IMR-90 (cell line): ENCODE measurements at regions not wholly inside any gene's neighbourhood (a gene's known extent, or its start where the extent isn't known, plus 50 kb on each side); places are given as distances from the start of the nearest gene placed in this dataset.

ENCODE experiments used
- ATAC-seq: fragments of 200-7000 bp; cut with Tn5 transposase; 2 replicates; pipeline ENCODE4 v1.9.1; 2020; ENCODE audit warnings: low read depth, mild to moderate bottlenecking, moderate library complexity
- BruUV-seq: library from RNA; stranded (reverse); fragments of 400-500 nt; replicated peaks from 2 replicates; lab custom pipeline; 2021; lab: Mats Ljungman, UMichigan
- CTCF ChIA-PET: fragments of 300-600 bp; formaldehyde crosslinking; extraction: SDS; loops from one replicate; lab custom pipeline; 2021; ENCODE audit warnings: antibody characterized with exemption; lab: Yijun Ruan, JAX
- POLR2A ChIA-PET: fragments of 300-600 bp; sonication (Branson Sonifier 250); formaldehyde crosslinking; loops from one replicate; lab custom pipeline; 2022; ENCODE audit warnings: antibody characterized with exemption; ENCODE audit not compliant: unreplicated experiment; lab: Charles Lee
- DNase-seq: peaks from one replicate; pipeline ENCODE4 v3.0.0; 2013
- H2AFZ ChIP-seq: replicated peaks from 2 replicates; pipeline ENCODE3; 2013; ENCODE audit warnings: low read length, mild to moderate bottlenecking; ENCODE audit not compliant: poor library complexity
- H2AK5ac ChIP-seq: 2 replicates; pipeline ENCODE4 v1.6.1; 2013; ENCODE audit warnings: low read depth, low read length, inconsistent platforms
- H2AK9ac ChIP-seq: replicated peaks from 2 replicates; pipeline ENCODE3; 2013; ENCODE audit warnings: mild to moderate bottlenecking, low read depth, low read length, moderate library complexity; ENCODE audit not compliant: poor library complexity
- H2BK120ac ChIP-seq: 2 replicates; pipeline ENCODE4 v1.6.1; 2013; ENCODE audit warnings: low read depth, low read length, inconsistent platforms
- H2BK15ac ChIP-seq: 3 replicates; pipeline ENCODE4 v1.6.1; 2013; ENCODE audit warnings: low read depth, low read length, inconsistent platforms
- H2BK20ac ChIP-seq: 2 replicates; pipeline ENCODE4 v1.6.1; 2013; ENCODE audit warnings: low read depth, mild to moderate bottlenecking, inconsistent platforms, low read length, moderate library complexity
- H2BK5ac ChIP-seq: 2 replicates; pipeline ENCODE4 v1.6.1; 2013; ENCODE audit warnings: mild to moderate bottlenecking, low read depth, low read length, inconsistent platforms; ENCODE audit not compliant: poor library complexity, severe bottlenecking
- H3K14ac ChIP-seq: replicated peaks from 2 replicates; pipeline ENCODE4 v1.6.1; 2013; ENCODE audit warnings: low read depth, low read length, inconsistent platforms
- H3K18ac ChIP-seq: 2 replicates; pipeline ENCODE4 v1.6.1; 2013; ENCODE audit warnings: low read depth, low read length, control low read depth
- H3K23ac ChIP-seq: 2 replicates; pipeline ENCODE4 v1.6.1; 2013; ENCODE audit warnings: low read depth, low read length, inconsistent platforms
- H3K27ac ChIP-seq: 2 replicates; pipeline ENCODE4 v1.5.1; 2013; ENCODE audit warnings: mild to moderate bottlenecking, control low read depth, low read length; ENCODE audit not compliant: insufficient read depth
- H3K27me3 ChIP-seq: 2 replicates; pipeline ENCODE4 v1.6.1; 2013; ENCODE audit warnings: low read length; ENCODE audit not compliant: control insufficient read depth, insufficient read depth
- H3K36me3 ChIP-seq: 2 replicates; pipeline ENCODE4 v1.6.1; 2013; ENCODE audit warnings: low read length, mixed read lengths; ENCODE audit not compliant: control insufficient read depth, insufficient read depth
- H3K4ac ChIP-seq: 2 replicates; pipeline ENCODE4 v1.6.1; 2013; ENCODE audit warnings: low read depth, low read length, inconsistent platforms
- H3K4me1 ChIP-seq: 2 replicates; pipeline ENCODE4 v1.6.1; 2013; ENCODE audit warnings: low read length, mixed read lengths; ENCODE audit not compliant: control insufficient read depth, insufficient read depth
- H3K4me2 ChIP-seq: 2 replicates; pipeline ENCODE4 v1.6.1; 2013; ENCODE audit warnings: low read depth, mild to moderate bottlenecking, control low read depth, low read length, moderate library complexity
- H3K4me3 ChIP-seq: 2 replicates; pipeline ENCODE4 v1.5.1; 2013; ENCODE audit warnings: low read depth, mild to moderate bottlenecking, control low read depth, low read length, moderate library complexity; ENCODE audit not compliant: insufficient read depth
- H3K56ac ChIP-seq: 2 replicates; pipeline ENCODE4 v1.6.1; 2013; ENCODE audit warnings: low read length, inconsistent platforms; ENCODE audit not compliant: insufficient read depth; ENCODE audit errors: extremely low read depth
- H3K79me1 ChIP-seq, 2 experiments: 2 replicates each; pipeline ENCODE4 v1.6.1; 2013; ENCODE audit warnings: low read length in 2 of 2, inconsistent platforms in 1 of 2, low read depth in 1 of 2
- H3K9ac ChIP-seq: 2 replicates; pipeline ENCODE4 v1.6.1; 2013; ENCODE audit warnings: low read depth, low read length, control low read depth
- H3K9me1 ChIP-seq: 2 replicates; pipeline ENCODE4 v1.6.1; 2013; ENCODE audit warnings: low read length, inconsistent platforms; ENCODE audit not compliant: insufficient read depth
- H3K9me3 ChIP-seq: 2 replicates; pipeline ENCODE4 v1.6.1; 2013; ENCODE audit warnings: low read length; ENCODE audit not compliant: control insufficient read depth, insufficient read depth
- H4K20me1 ChIP-seq: 2 replicates; pipeline ENCODE4 v1.6.1; 2013; ENCODE audit warnings: low read length, inconsistent platforms; ENCODE audit not compliant: insufficient read depth
- H4K5ac ChIP-seq: 2 replicates; pipeline ENCODE4 v1.6.1; 2013; ENCODE audit warnings: mild to moderate bottlenecking, low read depth, low read length, control low read depth
- H4K8ac ChIP-seq, 2 experiments: 2 replicates each; pipeline ENCODE4 v1.6.1; 2013; ENCODE audit warnings: low read depth in 2 of 2, low read length in 2 of 2, control low read depth in 1 of 2, inconsistent platforms in 1 of 2
- H4K91ac ChIP-seq: 2 replicates; pipeline ENCODE4 v1.6.1; 2013; ENCODE audit warnings: low read depth, low read length, inconsistent platforms; ENCODE audit not compliant: insufficient read depth
- MAFK ChIP-seq: IDR thresholded peaks from 2 replicates; pipeline ENCODE4 v1.6.1; 2012; ENCODE audit warnings: low read depth, low read length, improper control_type of control experiment
- MXI1 ChIP-seq: IDR thresholded peaks from 2 replicates; pipeline ENCODE4 v1.6.1; 2012; ENCODE audit warnings: low read depth, mild to moderate bottlenecking, low read length, moderate library complexity, borderline replicate concordance
- POLR2A ChIP-seq: IDR thresholded peaks from 2 replicates; pipeline ENCODE4 v1.6.1; 2012; ENCODE audit warnings: mild to moderate bottlenecking, low read depth, low read length
- RAD21 ChIP-seq: IDR thresholded peaks from 2 replicates; pipeline ENCODE4 v1.6.1; 2012; ENCODE audit warnings: low read length, improper control_type of control experiment
- RCOR1 ChIP-seq: IDR thresholded peaks from 2 replicates; pipeline ENCODE4 v1.6.1; 2012; ENCODE audit warnings: mild to moderate bottlenecking, low read length, improper control_type of control experiment; ENCODE audit not compliant: insufficient replicate concordance
- RFX5 ChIP-seq: IDR thresholded peaks from 2 replicates; pipeline ENCODE4 v1.8.0; 2012; ENCODE audit warnings: low read depth, mild to moderate bottlenecking, low read length, moderate library complexity
- WGBS, 2 experiments: methylation state at CpG; one replicate each; pipeline versions ENCODE4 v1.1.5 to v1.1.7; 2013; ENCODE audit warnings: missing lambda C conversion rate in 2 of 2; ENCODE audit not compliant: insufficient read length in 1 of 2; ENCODE audit errors: extremely low coverage in 2 of 2; 5-methylcytosine and 5-hydroxymethylcytosine counted together
- dilution Hi-C: fragments of 300-500 bp; cut with HindIII; formaldehyde crosslinking; loops from one replicate; pipeline ENCODE4 v1.14.3; 2018; ENCODE audit warnings: low sequenced_read_pairs; ENCODE audit not compliant: unreplicated experiment
- in situ Hi-C: fragments of 300-500 bp; cut with MboI; formaldehyde crosslinking; loops from 3 replicates; pipeline ENCODE4 v1.14.3; 2019; ENCODE audit warnings: low sequenced_read_pairs, inconsistent platforms, mixed read lengths
- intact Hi-C: fragments of 100-400 bp; cut with micrococcal nuclease; formaldehyde crosslinking; loops from 2 replicates; pipeline ENCODE4 v1.10.0; 2022

DNA sequence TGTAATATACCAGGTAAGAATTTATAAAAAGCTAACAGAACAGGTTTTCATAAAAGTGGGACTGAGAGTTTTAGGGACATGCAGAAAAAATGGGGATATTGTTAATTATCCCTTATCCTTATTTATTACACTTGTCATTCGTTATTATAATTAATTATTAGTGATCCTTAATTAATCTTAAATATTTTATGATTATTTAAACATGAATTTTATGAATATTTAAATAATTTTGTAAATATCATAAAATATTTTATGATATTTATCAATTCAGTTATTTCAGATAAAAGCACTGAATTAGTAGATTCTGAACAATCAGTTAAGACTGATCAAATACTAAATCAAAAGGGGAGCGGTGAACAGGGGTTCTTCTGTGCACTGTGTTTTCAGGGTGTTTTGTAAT lies 300.1 kb downstream of the PAX1 start:
- no peak overlapping the region for H2BK15ac ChIP-seq
- no TSS peak for BruUV-seq

More for the DNA sequence above, 300.1 kb downstream of the PAX1 start:
- Histone ChIP-seq H2BK20ac (no peak overlapping the region), H3K79me1 (no peaks in the 10 kb centered on the region), H3K27ac (no peak overlapping the region), H3K4me1 (no peaks in the 10 kb centered on the region), H3K36me3 (no peaks in the 10 kb centered on the region), H4K91ac (no peak overlapping the region), H2AK9ac (no peak overlapping the region), H3K9ac (no peak overlapping the region), H4K5ac (no peak overlapping the region), H4K8ac (no peak overlapping the region), H2BK120ac (no peak overlapping the region), H2AK5ac (no peak overlapping the region), H3K56ac (no peak overlapping the region), H3K23ac (no peak overlapping the region), H3K4me2 (no peak overlapping the region), H3K4ac (no peak overlapping the region), H3K4me3 (no peak overlapping the region), H2AFZ (no peak overlapping the region), H3K9me3 (peaks cover 18% of the 10 kb centered on the region), H3K14ac (no peak overlapping the region), H3K18ac (no peak overlapping the region), H4K20me1 (no peaks in the 10 kb centered on the region), H3K9me1 (no peaks in the 10 kb centered on the region), H2BK5ac (no peak overlapping the region), H3K27me3 (no peaks in the 10 kb centered on the region)
- dilution Hi-C loops (no loop called here), intact Hi-C loops (no loop called here), in situ Hi-C loops (no loop called here)
- ChIA-PET CTCF (no interaction called here), POLR2A (no interaction called here)
- DNase-seq: no peak
- ATAC-seq: no peak
- WGBS, 2 experiments: no CpG with 5 or more reads among the region's 2 CpGs
- TF ChIP-seq RAD21: no peak
- no peak for TF ChIP-seq MAFK
- no peak for TF ChIP-seq RFX5
- TF ChIP-seq MXI1: no peak
- no peak for TF ChIP-seq POLR2A
- no peak for TF ChIP-seq RCOR1
